SK-N-SH treated with all-trans-retinoic acid at 6 μM for 48 hours (cell line): ENCODE measurements at regions not wholly inside any gene's neighbourhood (a gene's known extent, or its start where the extent isn't known, plus 50 kb on each side); places are given as distances from the start of the nearest gene placed in this dataset.

ENCODE experiments used
- ATAC-seq: fragments of 200-7000 bp; cut with Tn5 transposase; 3 replicates; pipeline ENCODE4 v1.9.1; 2020; ENCODE audit warnings: mild to moderate bottlenecking, moderate library complexity
- ARNTL ChIP-seq: fragments of 450-650 bp; formaldehyde crosslinking; IDR thresholded peaks from 2 replicates; pipeline ENCODE4 v1.5.0; 2020; ENCODE audit warnings: low read depth, mild to moderate bottlenecking, moderate library complexity, borderline replicate concordance
- BACH2 ChIP-seq: fragments of 250-450 bp; sonication (Bioruptor Pico); IDR thresholded peaks from 2 replicates; pipeline ENCODE4 v1.9.0; 2021; ENCODE audit warnings: mild to moderate bottlenecking, borderline replicate concordance
- CREB5 ChIP-seq: fragments of 250-450 bp; sonication (Bioruptor Pico); IDR thresholded peaks from 2 replicates; pipeline ENCODE4 v1.5.1; 2020; ENCODE audit warnings: low read depth, mild to moderate bottlenecking, moderate library complexity
- CSDC2 ChIP-seq: fragments of 250-450 bp; sonication (Bioruptor Pico); IDR thresholded peaks from 2 replicates; pipeline ENCODE4 v1.5.0; 2020; ENCODE audit warnings: mild to moderate bottlenecking, moderate library complexity
- ESRRG ChIP-seq: fragments of 250-450 bp; sonication (Bioruptor Pico); IDR thresholded peaks from 2 replicates; pipeline ENCODE4 v1.6.1; 2021; ENCODE audit warnings: mild to moderate bottlenecking
- GLIS3 ChIP-seq: fragments of 250-450 bp; sonication (Bioruptor Pico); IDR thresholded peaks from 2 replicates; pipeline ENCODE4 v1.5.0; 2020; ENCODE audit warnings: mild to moderate bottlenecking, moderate library complexity
- OSR1 ChIP-seq: fragments of 250-450 bp; sonication (Bioruptor Pico); IDR thresholded peaks from 2 replicates; pipeline ENCODE4 v1.8.0; 2022; ENCODE audit warnings: moderate library complexity, mild to moderate bottlenecking, inconsistent platforms
- PPARA ChIP-seq: fragments of 250-450 bp; sonication (Bioruptor Pico); IDR thresholded peaks from 2 replicates; pipeline ENCODE4 v1.5.0; 2020; ENCODE audit warnings: mild to moderate bottlenecking, borderline replicate concordance
- RARB ChIP-seq: fragments of 250-450 bp; sonication (Bioruptor Pico); IDR thresholded peaks from 2 replicates; pipeline ENCODE4 v1.8.0; 2021; ENCODE audit warnings: mild to moderate bottlenecking, moderate library complexity
- SNAI2 ChIP-seq: fragments of 250-450 bp; sonication (Bioruptor Pico); IDR thresholded peaks from 2 replicates; pipeline ENCODE4 v1.5.0; 2020; ENCODE audit warnings: mild to moderate bottlenecking, moderate library complexity
- TCF4 ChIP-seq: fragments of 250-450 bp; sonication (Bioruptor Pico); IDR thresholded peaks from 2 replicates; pipeline ENCODE4 v1.8.0; 2021; ENCODE audit warnings: mild to moderate bottlenecking, moderate library complexity, borderline replicate concordance
- TOX ChIP-seq: fragments of 250-450 bp; sonication (Bioruptor Pico); IDR thresholded peaks from 2 replicates; pipeline ENCODE4 v1.8.0; 2021; ENCODE audit warnings: mild to moderate bottlenecking, moderate library complexity, borderline replicate concordance
- ZC3H10 ChIP-seq: fragments of 250-450 bp; sonication (Bioruptor Pico); IDR thresholded peaks from 2 replicates; pipeline ENCODE4 v1.5.1; 2021; ENCODE audit warnings: mild to moderate bottlenecking, moderate library complexity
- ZFP3 ChIP-seq: fragments of 250-450 bp; sonication (Bioruptor Pico); IDR thresholded peaks from 2 replicates; pipeline ENCODE4 v1.5.0; 2020; ENCODE audit warnings: mild to moderate bottlenecking, moderate library complexity
- ZFP30 ChIP-seq: fragments of 450-650 bp; formaldehyde crosslinking; IDR thresholded peaks from 2 replicates; pipeline ENCODE4 v1.5.0; 2022; ENCODE audit warnings: mild to moderate bottlenecking, moderate library complexity
- ZNF565 ChIP-seq: fragments of 450-650 bp; formaldehyde crosslinking; conservative IDR thresholded peaks from 2 replicates; pipeline ENCODE4 v1.5.0; 2020; ENCODE audit warnings: low read depth, mild to moderate bottlenecking, moderate library complexity
- ZNF70 ChIP-seq: fragments of 450-650 bp; formaldehyde crosslinking; IDR thresholded peaks from 2 replicates; pipeline ENCODE4 v1.5.0; 2020; ENCODE audit warnings: mild to moderate bottlenecking, moderate library complexity
- ZNF8 ChIP-seq: fragments of 450-650 bp; formaldehyde crosslinking; IDR thresholded peaks from 2 replicates; pipeline ENCODE4 v1.5.0; 2020; ENCODE audit warnings: mild to moderate bottlenecking, moderate library complexity
- TF ChIP-seq, protein P1 (sequence below): fragments of 250-450 bp; sonication (Bioruptor Pico); IDR thresholded peaks from 2 replicates; pipeline ENCODE4 v1.5.0; 2020; ENCODE audit warnings: mild to moderate bottlenecking, moderate library complexity
- TF ChIP-seq, protein P2 (sequence below): fragments of 250-450 bp; sonication (Bioruptor Pico); IDR thresholded peaks from 2 replicates; pipeline ENCODE4 v1.8.0; 2021; ENCODE audit warnings: low read depth, mild to moderate bottlenecking, moderate library complexity, borderline replicate concordance
- TF ChIP-seq, protein P3 (sequence below): fragments of 250-450 bp; sonication (Bioruptor Pico); IDR thresholded peaks from 2 replicates; pipeline ENCODE4 v1.8.0; 2020; ENCODE audit warnings: mild to moderate bottlenecking, moderate library complexity, borderline replicate concordance
- TF ChIP-seq, protein P4 (sequence below): fragments of 250-450 bp; sonication (Bioruptor Pico); IDR thresholded peaks from 2 replicates; pipeline ENCODE4 v1.5.1; 2021; ENCODE audit warnings: mild to moderate bottlenecking, moderate library complexity

DNA sequence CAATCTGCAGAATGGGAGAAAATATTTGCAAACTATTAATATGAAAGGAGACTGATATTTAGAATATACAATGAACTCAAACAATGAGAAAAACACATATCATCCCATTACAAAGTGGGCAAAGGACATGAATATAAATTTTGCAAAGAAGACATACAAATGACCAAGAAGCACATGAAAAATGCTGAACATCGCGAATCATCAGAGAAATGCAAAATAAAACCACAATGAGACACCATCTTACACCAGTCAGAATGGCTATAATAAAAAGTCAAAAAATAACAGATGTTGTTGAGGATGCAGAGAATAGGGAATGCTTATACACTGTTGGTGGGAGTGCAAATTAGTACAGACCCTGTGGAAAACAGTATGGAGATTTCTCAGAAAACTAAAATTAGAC, 83.6 kb downstream of the RAP2B start:
- ATAC-seq: no peak
- TF ChIP-seq, protein P1, sequence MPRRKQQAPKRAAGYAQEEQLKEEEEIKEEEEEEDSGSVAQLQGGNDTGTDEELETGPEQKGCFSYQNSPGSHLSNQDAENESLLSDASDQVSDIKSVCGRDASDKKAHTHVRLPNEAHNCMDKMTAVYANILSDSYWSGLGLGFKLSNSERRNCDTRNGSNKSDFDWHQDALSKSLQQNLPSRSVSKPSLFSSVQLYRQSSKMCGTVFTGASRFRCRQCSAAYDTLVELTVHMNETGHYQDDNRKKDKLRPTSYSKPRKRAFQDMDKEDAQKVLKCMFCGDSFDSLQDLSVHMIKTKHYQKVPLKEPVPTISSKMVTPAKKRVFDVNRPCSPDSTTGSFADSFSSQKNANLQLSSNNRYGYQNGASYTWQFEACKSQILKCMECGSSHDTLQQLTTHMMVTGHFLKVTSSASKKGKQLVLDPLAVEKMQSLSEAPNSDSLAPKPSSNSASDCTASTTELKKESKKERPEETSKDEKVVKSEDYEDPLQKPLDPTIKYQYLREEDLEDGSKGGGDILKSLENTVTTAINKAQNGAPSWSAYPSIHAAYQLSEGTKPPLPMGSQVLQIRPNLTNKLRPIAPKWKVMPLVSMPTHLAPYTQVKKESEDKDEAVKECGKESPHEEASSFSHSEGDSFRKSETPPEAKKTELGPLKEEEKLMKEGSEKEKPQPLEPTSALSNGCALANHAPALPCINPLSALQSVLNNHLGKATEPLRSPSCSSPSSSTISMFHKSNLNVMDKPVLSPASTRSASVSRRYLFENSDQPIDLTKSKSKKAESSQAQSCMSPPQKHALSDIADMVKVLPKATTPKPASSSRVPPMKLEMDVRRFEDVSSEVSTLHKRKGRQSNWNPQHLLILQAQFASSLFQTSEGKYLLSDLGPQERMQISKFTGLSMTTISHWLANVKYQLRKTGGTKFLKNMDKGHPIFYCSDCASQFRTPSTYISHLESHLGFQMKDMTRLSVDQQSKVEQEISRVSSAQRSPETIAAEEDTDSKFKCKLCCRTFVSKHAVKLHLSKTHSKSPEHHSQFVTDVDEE (CRISPR knock-in tag): no peak
- TF ChIP-seq ZNF8 (no peak), TOX (CRISPR knock-in tag) (no peak), ZNF70 (no peak), TCF4 (no peak), SNAI2 (CRISPR knock-in tag) (no peak), ZNF565 (CRISPR knock-in tag) (no peak), GLIS3 (CRISPR knock-in tag) (no peak), CSDC2 (CRISPR knock-in tag) (no peak), RARB (CRISPR knock-in tag) (no peak), CREB5 (no peak), ZFP3 (no peak), ARNTL (CRISPR knock-in tag) (no peak), ESRRG (no peak), BACH2 (CRISPR knock-in tag) (no peak), ZC3H10 (CRISPR knock-in tag) (no peak), PPARA (CRISPR knock-in tag) (no peak), ZFP30 (CRISPR knock-in tag) (no peak)
- TF ChIP-seq, protein P2, sequence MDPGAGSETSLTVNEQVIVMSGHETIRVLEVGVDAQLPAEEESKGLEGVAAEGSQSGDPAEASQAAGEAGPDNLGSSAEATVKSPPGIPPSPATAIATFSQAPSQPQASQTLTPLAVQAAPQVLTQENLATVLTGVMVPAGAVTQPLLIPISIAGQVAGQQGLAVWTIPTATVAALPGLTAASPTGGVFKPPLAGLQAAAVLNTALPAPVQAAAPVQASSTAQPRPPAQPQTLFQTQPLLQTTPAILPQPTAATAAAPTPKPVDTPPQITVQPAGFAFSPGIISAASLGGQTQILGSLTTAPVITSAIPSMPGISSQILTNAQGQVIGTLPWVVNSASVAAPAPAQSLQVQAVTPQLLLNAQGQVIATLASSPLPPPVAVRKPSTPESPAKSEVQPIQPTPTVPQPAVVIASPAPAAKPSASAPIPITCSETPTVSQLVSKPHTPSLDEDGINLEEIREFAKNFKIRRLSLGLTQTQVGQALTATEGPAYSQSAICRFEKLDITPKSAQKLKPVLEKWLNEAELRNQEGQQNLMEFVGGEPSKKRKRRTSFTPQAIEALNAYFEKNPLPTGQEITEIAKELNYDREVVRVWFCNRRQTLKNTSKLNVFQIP (CRISPR knock-in tag): no peak
- TF ChIP-seq, protein P3, sequence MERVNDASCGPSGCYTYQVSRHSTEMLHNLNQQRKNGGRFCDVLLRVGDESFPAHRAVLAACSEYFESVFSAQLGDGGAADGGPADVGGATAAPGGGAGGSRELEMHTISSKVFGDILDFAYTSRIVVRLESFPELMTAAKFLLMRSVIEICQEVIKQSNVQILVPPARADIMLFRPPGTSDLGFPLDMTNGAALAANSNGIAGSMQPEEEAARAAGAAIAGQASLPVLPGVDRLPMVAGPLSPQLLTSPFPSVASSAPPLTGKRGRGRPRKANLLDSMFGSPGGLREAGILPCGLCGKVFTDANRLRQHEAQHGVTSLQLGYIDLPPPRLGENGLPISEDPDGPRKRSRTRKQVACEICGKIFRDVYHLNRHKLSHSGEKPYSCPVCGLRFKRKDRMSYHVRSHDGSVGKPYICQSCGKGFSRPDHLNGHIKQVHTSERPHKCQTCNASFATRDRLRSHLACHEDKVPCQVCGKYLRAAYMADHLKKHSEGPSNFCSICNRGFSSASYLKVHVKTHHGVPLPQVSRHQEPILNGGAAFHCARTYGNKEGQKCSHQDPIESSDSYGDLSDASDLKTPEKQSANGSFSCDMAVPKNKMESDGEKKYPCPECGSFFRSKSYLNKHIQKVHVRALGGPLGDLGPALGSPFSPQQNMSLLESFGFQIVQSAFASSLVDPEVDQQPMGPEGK (CRISPR knock-in tag): no peak

DNA sequence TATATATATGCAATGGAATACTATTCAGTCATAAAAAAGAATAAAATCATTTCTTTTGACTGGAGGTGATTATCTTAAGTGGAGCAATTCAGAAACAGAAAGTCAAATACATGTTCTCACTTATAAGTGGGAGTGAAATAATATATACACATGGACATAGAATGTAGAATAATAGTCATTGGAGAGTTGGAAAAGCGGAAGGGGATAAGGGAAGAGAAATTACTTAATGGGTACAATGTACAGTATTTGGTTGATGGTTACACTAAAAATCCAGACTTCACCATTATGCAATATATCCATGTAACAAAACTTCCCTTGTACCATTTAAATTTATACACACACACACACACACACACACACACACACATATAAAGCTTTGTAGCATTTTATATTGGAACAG, 84.3 kb downstream of the RAP2B start:
- no peak for TF ChIP-seq CREB5
- TF ChIP-seq ZNF565 (CRISPR knock-in tag): no peak
- ATAC-seq: no peak

DNA sequence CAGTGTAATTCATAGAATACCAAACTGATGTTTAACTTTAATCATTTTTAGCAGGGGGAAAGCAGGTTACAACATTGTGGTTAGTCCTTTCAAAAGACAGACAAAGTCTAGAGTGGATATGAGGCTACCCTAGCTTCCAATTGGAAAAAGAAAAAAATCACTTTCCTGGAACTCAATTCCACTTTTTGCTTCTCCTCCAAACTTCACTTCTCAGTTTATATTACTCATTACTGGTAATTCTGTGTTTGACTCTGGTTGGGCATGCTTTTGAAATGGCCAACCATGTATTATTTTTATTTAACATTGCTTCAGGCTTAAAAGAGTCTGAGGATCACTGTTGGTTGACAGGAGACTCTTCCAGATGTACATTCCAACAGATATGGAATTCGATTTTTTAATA, 84.8 kb downstream of the RAP2B start:
- TF ChIP-seq, protein P3 (CRISPR knock-in tag): no peak
- TF ChIP-seq RARB (CRISPR knock-in tag) (no peak), ARNTL (CRISPR knock-in tag) (no peak), ZFP30 (CRISPR knock-in tag) (no peak), ZC3H10 (CRISPR knock-in tag) (no peak), ZNF565 (CRISPR knock-in tag) (no peak), OSR1 (CRISPR knock-in tag) (no peak), GLIS3 (CRISPR knock-in tag) (no peak), ESRRG (no peak), SNAI2 (CRISPR knock-in tag) (no peak), TOX (CRISPR knock-in tag) (no peak)
- TF ChIP-seq, protein P4, sequence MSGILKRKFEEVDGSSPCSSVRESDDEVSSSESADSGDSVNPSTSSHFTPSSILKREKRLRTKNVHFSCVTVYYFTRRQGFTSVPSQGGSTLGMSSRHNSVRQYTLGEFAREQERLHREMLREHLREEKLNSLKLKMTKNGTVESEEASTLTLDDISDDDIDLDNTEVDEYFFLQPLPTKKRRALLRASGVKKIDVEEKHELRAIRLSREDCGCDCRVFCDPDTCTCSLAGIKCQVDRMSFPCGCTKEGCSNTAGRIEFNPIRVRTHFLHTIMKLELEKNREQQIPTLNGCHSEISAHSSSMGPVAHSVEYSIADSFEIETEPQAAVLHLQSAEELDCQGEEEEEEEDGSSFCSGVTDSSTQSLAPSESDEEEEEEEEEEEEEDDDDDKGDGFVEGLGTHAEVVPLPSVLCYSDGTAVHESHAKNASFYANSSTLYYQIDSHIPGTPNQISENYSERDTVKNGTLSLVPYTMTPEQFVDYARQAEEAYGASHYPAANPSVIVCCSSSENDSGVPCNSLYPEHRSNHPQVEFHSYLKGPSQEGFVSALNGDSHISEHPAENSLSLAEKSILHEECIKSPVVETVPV (CRISPR knock-in tag): no peak
- ATAC-seq: peak; percentile 76
